GM21515 (cell line): ENCODE measurements at regions not wholly inside any gene's neighbourhood (a gene's known extent, or its start where the extent isn't known, plus 50 kb on each side); places are given as distances from the start of the nearest gene placed in this dataset.

Experiments
- ATAC-seq: cut with Tn5 transposase; IDR thresholded peaks from one replicate; pipeline ENCODE4 v1.9.1; 2021; ENCODE audit not compliant: unreplicated experiment

- ATAC-seq: peak; percentile 49
Observed at GRCh38 chr3:72496051-72496670, 352.1 kb downstream of the SHQ1 start.

DNA sequence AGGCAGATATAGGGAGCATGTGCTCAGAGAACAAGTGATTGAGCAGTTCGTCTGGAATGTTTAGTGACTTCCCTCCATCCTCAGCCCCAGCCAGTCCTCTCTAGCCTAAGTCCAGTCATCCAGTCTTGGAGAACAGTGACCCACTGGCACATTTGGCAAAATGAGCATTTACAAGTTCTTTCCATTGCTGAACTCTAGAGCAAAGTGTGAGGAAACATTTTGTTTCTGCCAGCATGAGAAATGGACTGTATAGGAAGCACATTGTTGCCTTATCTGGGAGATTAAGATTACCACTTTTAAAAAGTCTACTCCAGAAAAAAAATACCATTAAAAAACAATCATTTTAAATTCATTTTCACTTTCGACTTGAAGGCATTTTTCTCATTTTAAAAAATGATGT is 353.6 kb downstream of the SHQ1 start:
- ATAC-seq: no peak

GRCh38 chr3:72494130-72494529 is 354.1 kb downstream of the SHQ1 start:
- no peak for ATAC-seq

DNA sequence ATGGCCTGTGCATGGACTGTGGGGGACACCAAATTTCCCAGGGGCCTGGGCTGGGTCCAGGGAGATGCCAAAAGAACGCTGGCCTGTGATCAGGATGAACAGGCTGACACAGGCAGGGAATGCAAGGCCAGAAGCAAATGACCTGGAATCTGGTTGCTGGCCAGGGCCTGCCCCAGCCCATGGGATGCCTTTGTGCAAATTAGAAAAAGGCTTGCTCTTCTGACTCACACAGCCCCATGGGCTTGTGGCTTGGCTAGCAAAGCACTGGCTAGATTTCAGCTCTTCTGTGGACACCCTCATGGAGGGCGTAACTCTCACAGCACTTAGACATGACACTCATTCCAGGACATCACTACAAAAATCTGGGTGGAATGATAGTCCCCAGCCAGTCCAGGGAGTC is 356.0 kb downstream of the SHQ1 start:
- no peak for ATAC-seq

- no peak for ATAC-seq
Observed at GRCh38 chr3:72490688-72491435, 357.4 kb downstream of the SHQ1 start.

DNA sequence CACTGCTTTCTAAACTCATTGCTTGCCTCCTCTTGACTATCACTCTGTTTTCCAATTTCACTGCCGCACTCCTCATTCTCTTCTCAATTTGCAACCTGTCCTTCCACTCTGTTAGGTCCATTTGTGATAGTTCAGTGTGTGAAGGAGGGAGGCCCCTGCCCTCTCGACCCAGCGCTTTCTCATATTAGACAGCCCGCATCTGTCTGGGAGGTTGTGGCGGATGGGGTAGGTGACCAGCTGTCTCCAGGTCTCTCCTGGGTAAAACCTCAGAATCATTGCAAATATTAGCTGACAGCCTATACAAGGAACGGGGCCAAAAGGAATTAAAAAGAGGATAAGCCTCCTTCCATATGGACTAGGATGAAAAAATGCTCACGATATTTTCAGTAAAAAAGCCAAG is 358.3 kb downstream of the SHQ1 start:
- ATAC-seq: no peak

- no peak for ATAC-seq
Observed at GRCh38 chr3:72488738-72489035, 359.6 kb downstream of the SHQ1 start.

GRCh38 chr3:72487946-72488737 is 360.1 kb downstream of the SHQ1 start:
- ATAC-seq: no peak

- no peak for ATAC-seq
Observed at GRCh38 chr3:72487078-72487765, 361.0 kb downstream of the SHQ1 start.

DNA sequence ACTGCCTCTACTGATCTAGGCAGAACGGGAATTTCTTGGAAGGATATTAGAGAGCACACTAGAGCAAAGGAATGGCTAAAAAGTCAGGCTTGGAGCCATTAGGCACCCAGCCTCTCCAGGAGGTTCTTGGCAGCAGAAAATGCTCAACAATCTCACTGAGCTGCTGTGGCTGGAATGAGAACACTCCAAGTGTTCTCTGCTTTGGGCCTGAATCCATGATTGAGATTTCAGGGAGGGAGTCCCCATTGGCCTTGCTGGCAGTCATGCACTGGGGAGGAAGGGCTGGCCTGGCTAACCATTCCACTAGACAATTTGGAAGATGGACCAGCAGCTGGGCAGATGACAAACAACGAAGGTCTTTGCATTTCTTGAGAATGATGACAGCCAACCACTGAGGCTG is 362.6 kb downstream of the SHQ1 start:
- ATAC-seq: no peak

GRCh38 chr3:72483554-72484104 is 364.6 kb downstream of the SHQ1 start:
- no peak for ATAC-seq

DNA sequence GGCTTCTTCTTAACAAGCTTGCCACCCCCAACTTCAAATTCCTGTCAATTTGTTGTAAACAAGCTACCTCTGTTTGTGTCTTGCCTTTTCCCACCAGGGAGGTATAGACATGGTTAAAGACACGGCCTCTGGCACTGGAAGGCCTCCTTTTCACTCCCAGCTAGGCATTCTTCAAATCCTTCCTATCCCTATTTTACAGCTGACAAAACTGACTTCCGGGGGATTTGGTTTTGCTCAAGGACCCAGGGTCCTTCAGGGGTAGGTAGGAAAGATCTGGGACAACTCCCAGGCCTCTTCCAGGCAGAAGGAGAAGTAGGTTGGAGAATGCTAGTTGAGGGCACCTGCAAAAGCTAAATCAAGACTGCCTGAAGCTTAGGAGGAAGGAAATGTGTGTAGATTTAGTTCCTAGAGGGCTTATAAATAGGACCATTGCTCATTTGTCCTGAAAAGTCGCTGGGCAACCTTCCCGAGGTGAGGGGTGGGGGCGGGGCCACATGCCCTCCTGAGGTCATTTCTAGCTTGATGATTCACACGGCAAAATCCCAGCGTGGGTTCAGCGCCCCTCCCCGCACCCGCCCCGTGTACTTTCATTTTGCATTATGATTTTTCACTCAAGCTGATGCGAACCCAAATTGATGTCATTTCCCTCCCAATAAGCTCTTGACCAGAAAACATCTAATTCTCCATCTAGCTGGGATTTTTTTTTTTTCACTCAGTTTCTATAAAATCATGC is 365.5 kb downstream of the SHQ1 start:
- ATAC-seq: peak; percentile 45

GRCh38 chr3:72481542-72481941 is 366.7 kb downstream of the SHQ1 start:
- no peak for ATAC-seq

DNA sequence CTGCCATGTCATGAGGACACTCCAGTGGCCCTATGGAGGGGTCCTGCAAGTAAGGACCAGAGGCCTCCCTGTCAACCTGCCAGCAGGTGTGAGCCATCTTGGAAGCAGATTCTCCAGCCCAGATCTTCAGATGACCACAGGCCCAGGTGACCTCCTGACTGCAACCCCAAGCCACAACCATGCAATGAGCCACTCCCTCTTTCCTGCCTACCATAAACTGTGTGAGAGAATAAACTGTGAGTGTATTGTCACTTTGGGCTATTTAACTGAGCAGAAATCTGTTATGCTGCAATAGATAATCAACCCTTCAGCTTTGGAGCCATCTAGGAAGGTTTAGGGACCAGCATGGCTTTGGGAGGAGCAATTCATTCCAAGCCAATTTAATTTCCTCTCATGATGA is 367.9 kb downstream of the SHQ1 start:
- no peak for ATAC-seq

GRCh38 chr3:72479651-72480215 is 368.5 kb downstream of the SHQ1 start:
- ATAC-seq: no peak

GRCh38 chr3:72476139-72476483 is 372.1 kb downstream of the SHQ1 start:
- ATAC-seq: no peak

DNA sequence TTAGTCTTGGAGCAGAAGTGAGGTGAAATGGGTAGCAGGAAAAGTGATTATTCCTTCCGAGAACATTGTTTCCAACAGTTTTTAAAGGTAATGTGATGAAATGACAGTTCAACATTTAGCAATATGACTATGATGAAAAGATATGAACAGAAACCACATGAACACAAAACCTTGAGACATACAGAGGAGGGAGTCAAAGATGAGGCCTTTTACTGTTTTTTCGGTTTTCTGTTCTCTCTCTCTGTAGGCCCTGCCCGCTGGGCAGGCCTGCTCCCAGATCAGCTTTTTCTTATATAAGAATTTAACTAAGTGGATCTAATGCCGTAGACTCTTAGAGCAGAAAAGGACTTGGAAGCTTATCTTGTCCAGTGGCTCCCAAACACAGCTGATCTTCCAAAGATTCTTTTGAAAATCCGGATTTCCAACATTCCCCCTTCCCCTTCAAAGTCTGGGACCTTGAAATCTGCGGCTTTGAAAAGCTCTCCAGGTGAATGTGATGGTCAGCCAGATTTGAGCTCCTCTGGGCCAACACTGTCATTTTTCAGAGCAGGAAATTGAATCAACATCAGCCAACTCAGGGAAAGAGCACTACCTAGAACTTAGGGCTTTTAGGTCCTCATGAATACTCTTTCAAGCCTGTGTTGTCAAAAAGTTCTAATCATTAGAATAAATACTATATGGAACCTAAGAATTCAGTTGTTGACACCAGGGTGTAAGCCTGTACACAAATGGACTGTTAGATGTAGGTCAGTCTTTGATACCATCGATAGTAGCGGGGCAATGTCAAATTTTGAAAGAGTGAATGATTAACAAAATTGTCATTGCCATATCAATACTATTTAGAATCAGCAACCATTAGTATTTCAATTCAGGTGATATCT is 372.7 kb downstream of the SHQ1 start:
- ATAC-seq: no peak

- ATAC-seq: no peak
Observed at GRCh38 chr3:72474775-72475174, 373.5 kb downstream of the SHQ1 start.

- ATAC-seq: peak; percentile 81
Observed at GRCh38 chr3:72473156-72473555, 375.1 kb downstream of the SHQ1 start.
